IMR-90 (cell line): ENCODE measurements at regions not wholly inside any gene's neighbourhood (a gene's known extent, or its start where the extent isn't known, plus 50 kb on each side); places are given as distances from the start of the nearest gene placed in this dataset.

Experiments
- ATAC-seq: fragments of 200-7000 bp; cut with Tn5 transposase; 2 replicates; pipeline ENCODE4 v1.9.1; 2020; ENCODE audit warnings: low read depth, mild to moderate bottlenecking, moderate library complexity
- BruUV-seq: library from RNA; stranded (reverse); fragments of 400-500 nt; replicated peaks from 2 replicates; lab custom pipeline; 2021; lab: Mats Ljungman, UMichigan
- CTCF ChIA-PET: fragments of 300-600 bp; formaldehyde crosslinking; extraction: SDS; loops from one replicate; lab custom pipeline; 2021; ENCODE audit warnings: antibody characterized with exemption; lab: Yijun Ruan, JAX
- POLR2A ChIA-PET: fragments of 300-600 bp; sonication (Branson Sonifier 250); formaldehyde crosslinking; loops from one replicate; lab custom pipeline; 2022; ENCODE audit warnings: antibody characterized with exemption; ENCODE audit not compliant: unreplicated experiment; lab: Charles Lee
- DNase-seq: peaks from one replicate; pipeline ENCODE4 v3.0.0; 2013
- H2AFZ ChIP-seq: replicated peaks from 2 replicates; pipeline ENCODE3; 2013; ENCODE audit warnings: low read length, mild to moderate bottlenecking; ENCODE audit not compliant: poor library complexity
- H2AK5ac ChIP-seq: 2 replicates; pipeline ENCODE4 v1.6.1; 2013; ENCODE audit warnings: low read depth, low read length, inconsistent platforms
- H2AK9ac ChIP-seq: replicated peaks from 2 replicates; pipeline ENCODE3; 2013; ENCODE audit warnings: mild to moderate bottlenecking, low read depth, low read length, moderate library complexity; ENCODE audit not compliant: poor library complexity
- H2BK120ac ChIP-seq: 2 replicates; pipeline ENCODE4 v1.6.1; 2013; ENCODE audit warnings: low read depth, low read length, inconsistent platforms
- H2BK15ac ChIP-seq: 3 replicates; pipeline ENCODE4 v1.6.1; 2013; ENCODE audit warnings: low read depth, low read length, inconsistent platforms
- H2BK20ac ChIP-seq: 2 replicates; pipeline ENCODE4 v1.6.1; 2013; ENCODE audit warnings: low read depth, mild to moderate bottlenecking, inconsistent platforms, low read length, moderate library complexity
- H2BK5ac ChIP-seq: 2 replicates; pipeline ENCODE4 v1.6.1; 2013; ENCODE audit warnings: mild to moderate bottlenecking, low read depth, low read length, inconsistent platforms; ENCODE audit not compliant: poor library complexity, severe bottlenecking
- H3K14ac ChIP-seq: replicated peaks from 2 replicates; pipeline ENCODE4 v1.6.1; 2013; ENCODE audit warnings: low read depth, low read length, inconsistent platforms
- H3K18ac ChIP-seq: 2 replicates; pipeline ENCODE4 v1.6.1; 2013; ENCODE audit warnings: low read depth, low read length, control low read depth
- H3K23ac ChIP-seq: 2 replicates; pipeline ENCODE4 v1.6.1; 2013; ENCODE audit warnings: low read depth, low read length, inconsistent platforms
- H3K27ac ChIP-seq: 2 replicates; pipeline ENCODE4 v1.5.1; 2013; ENCODE audit warnings: mild to moderate bottlenecking, control low read depth, low read length; ENCODE audit not compliant: insufficient read depth
- H3K27me3 ChIP-seq: 2 replicates; pipeline ENCODE4 v1.6.1; 2013; ENCODE audit warnings: low read length; ENCODE audit not compliant: control insufficient read depth, insufficient read depth
- H3K36me3 ChIP-seq: 2 replicates; pipeline ENCODE4 v1.6.1; 2013; ENCODE audit warnings: low read length, mixed read lengths; ENCODE audit not compliant: control insufficient read depth, insufficient read depth
- H3K4ac ChIP-seq: 2 replicates; pipeline ENCODE4 v1.6.1; 2013; ENCODE audit warnings: low read depth, low read length, inconsistent platforms
- H3K4me1 ChIP-seq: 2 replicates; pipeline ENCODE4 v1.6.1; 2013; ENCODE audit warnings: low read length, mixed read lengths; ENCODE audit not compliant: control insufficient read depth, insufficient read depth
- H3K4me2 ChIP-seq: 2 replicates; pipeline ENCODE4 v1.6.1; 2013; ENCODE audit warnings: low read depth, mild to moderate bottlenecking, control low read depth, low read length, moderate library complexity
- H3K4me3 ChIP-seq: 2 replicates; pipeline ENCODE4 v1.5.1; 2013; ENCODE audit warnings: low read depth, mild to moderate bottlenecking, control low read depth, low read length, moderate library complexity; ENCODE audit not compliant: insufficient read depth
- H3K56ac ChIP-seq: 2 replicates; pipeline ENCODE4 v1.6.1; 2013; ENCODE audit warnings: low read length, inconsistent platforms; ENCODE audit not compliant: insufficient read depth; ENCODE audit errors: extremely low read depth
- H3K79me1 ChIP-seq, 2 experiments: 2 replicates each; pipeline ENCODE4 v1.6.1; 2013; ENCODE audit warnings: low read length in 2 of 2, inconsistent platforms in 1 of 2, low read depth in 1 of 2
- H3K9ac ChIP-seq: 2 replicates; pipeline ENCODE4 v1.6.1; 2013; ENCODE audit warnings: low read depth, low read length, control low read depth
- H3K9me1 ChIP-seq: 2 replicates; pipeline ENCODE4 v1.6.1; 2013; ENCODE audit warnings: low read length, inconsistent platforms; ENCODE audit not compliant: insufficient read depth
- H3K9me3 ChIP-seq: 2 replicates; pipeline ENCODE4 v1.6.1; 2013; ENCODE audit warnings: low read length; ENCODE audit not compliant: control insufficient read depth, insufficient read depth
- H4K20me1 ChIP-seq: 2 replicates; pipeline ENCODE4 v1.6.1; 2013; ENCODE audit warnings: low read length, inconsistent platforms; ENCODE audit not compliant: insufficient read depth
- H4K5ac ChIP-seq: 2 replicates; pipeline ENCODE4 v1.6.1; 2013; ENCODE audit warnings: mild to moderate bottlenecking, low read depth, low read length, control low read depth
- H4K8ac ChIP-seq, 2 experiments: 2 replicates each; pipeline ENCODE4 v1.6.1; 2013; ENCODE audit warnings: low read depth in 2 of 2, low read length in 2 of 2, control low read depth in 1 of 2, inconsistent platforms in 1 of 2
- H4K91ac ChIP-seq: 2 replicates; pipeline ENCODE4 v1.6.1; 2013; ENCODE audit warnings: low read depth, low read length, inconsistent platforms; ENCODE audit not compliant: insufficient read depth
- CEBPB ChIP-seq: IDR thresholded peaks from 2 replicates; pipeline ENCODE4 v1.6.1; 2012; ENCODE audit warnings: low read depth, low read length, improper control_type of control experiment
- CHD1 ChIP-seq: IDR thresholded peaks from 2 replicates; pipeline ENCODE4 v1.6.1; 2012; ENCODE audit warnings: low read depth, low read length, improper control_type of control experiment
- FOS ChIP-seq: fragments of 150-350 bp; IDR thresholded peaks from 2 replicates; pipeline ENCODE4 v1.6.1; 2016; ENCODE audit warnings: low read depth, low read length
- MAFK ChIP-seq: IDR thresholded peaks from 2 replicates; pipeline ENCODE4 v1.6.1; 2012; ENCODE audit warnings: low read depth, low read length, improper control_type of control experiment
- MAZ ChIP-seq: IDR thresholded peaks from 2 replicates; pipeline ENCODE4 v1.6.1; 2012; ENCODE audit warnings: low read depth, mild to moderate bottlenecking, low read length, improper control_type of control experiment, moderate library complexity, borderline replicate concordance
- MXI1 ChIP-seq: IDR thresholded peaks from 2 replicates; pipeline ENCODE4 v1.6.1; 2012; ENCODE audit warnings: low read depth, mild to moderate bottlenecking, low read length, moderate library complexity, borderline replicate concordance
- NFE2L2 ChIP-seq: fragments of 150-350 bp; IDR thresholded peaks from 2 replicates; pipeline ENCODE4 v1.6.1; 2016; ENCODE audit warnings: low read depth, mild to moderate bottlenecking, low read length
- POLR2A ChIP-seq: IDR thresholded peaks from 2 replicates; pipeline ENCODE4 v1.6.1; 2012; ENCODE audit warnings: mild to moderate bottlenecking, low read depth, low read length
- RAD21 ChIP-seq: IDR thresholded peaks from 2 replicates; pipeline ENCODE4 v1.6.1; 2012; ENCODE audit warnings: low read length, improper control_type of control experiment
- RFX5 ChIP-seq: IDR thresholded peaks from 2 replicates; pipeline ENCODE4 v1.8.0; 2012; ENCODE audit warnings: low read depth, mild to moderate bottlenecking, low read length, moderate library complexity
- SMC3 ChIP-seq: fragments of 150-350 bp; IDR thresholded peaks from 2 replicates; pipeline ENCODE4 v1.6.1; 2016; ENCODE audit warnings: low read depth, mild to moderate bottlenecking, antibody characterized with exemption, low read length, moderate library complexity
- WGBS, 2 experiments: methylation state at CpG; one replicate each; pipeline versions ENCODE4 v1.1.5 to v1.1.7; 2013; ENCODE audit warnings: missing lambda C conversion rate in 2 of 2; ENCODE audit not compliant: insufficient read length in 1 of 2; ENCODE audit errors: extremely low coverage in 2 of 2; 5-methylcytosine and 5-hydroxymethylcytosine counted together
- dilution Hi-C: fragments of 300-500 bp; cut with HindIII; formaldehyde crosslinking; loops from one replicate; pipeline ENCODE4 v1.14.3; 2018; ENCODE audit warnings: low sequenced_read_pairs; ENCODE audit not compliant: unreplicated experiment
- in situ Hi-C: fragments of 300-500 bp; cut with MboI; formaldehyde crosslinking; loops from 3 replicates; pipeline ENCODE4 v1.14.3; 2019; ENCODE audit warnings: low sequenced_read_pairs, inconsistent platforms, mixed read lengths
- intact Hi-C: fragments of 100-400 bp; cut with micrococcal nuclease; formaldehyde crosslinking; loops from 2 replicates; pipeline ENCODE4 v1.10.0; 2022
- TF ChIP-seq, protein P1 (sequence below): fragments of 150-350 bp; IDR thresholded peaks from 2 replicates; pipeline ENCODE4 v1.6.1; 2016; ENCODE audit warnings: low read depth, mild to moderate bottlenecking, low read length, moderate library complexity, borderline replicate concordance
- TF ChIP-seq, protein P2 (sequence below): conservative IDR thresholded peaks from 2 replicates; pipeline ENCODE4 v1.5.1; 2012; ENCODE audit warnings: mild to moderate bottlenecking, low read depth, low read length, improper control_type of control experiment

DNA sequence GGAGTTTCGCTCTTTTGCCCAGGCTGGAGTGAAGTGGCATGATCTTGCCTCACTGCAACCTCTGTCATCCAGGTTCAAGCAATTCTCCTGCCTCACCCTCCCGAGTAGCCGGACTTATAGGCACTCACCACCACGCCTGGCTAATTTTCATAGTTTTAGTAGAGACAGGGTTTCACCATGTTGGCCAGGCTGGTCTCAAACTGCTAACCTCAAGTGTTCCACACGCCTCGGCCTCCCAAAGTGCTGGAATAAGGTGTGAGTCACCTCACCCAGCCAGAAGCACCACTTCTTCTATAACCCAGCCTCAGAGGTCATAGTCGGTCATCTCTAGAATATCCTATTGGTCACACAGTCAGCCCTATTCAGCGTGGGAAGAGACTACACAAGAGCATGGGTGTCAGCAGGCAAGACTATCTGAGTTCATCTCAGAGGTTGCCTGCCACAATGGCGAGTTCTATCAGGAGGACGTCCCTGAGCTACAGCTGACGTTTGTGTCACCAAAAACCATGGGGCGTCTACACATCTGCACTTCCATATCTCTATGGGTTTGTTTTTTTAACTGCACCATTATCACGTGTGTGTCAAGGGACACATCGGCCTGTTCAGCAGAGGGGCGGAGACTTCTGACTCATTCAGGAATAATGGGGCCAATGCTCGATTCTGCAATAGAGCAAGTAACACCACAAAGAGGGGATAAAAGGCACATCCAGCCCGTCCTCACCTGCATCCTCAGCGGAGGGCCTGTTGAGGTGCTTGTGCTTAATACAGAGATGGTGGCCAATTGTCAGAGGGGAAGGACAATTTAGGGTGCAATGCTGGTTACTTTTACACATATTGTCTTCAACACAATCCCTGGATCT lies 256.3 kb upstream of the IRF2BP2 start:
- Histone ChIP-seq H2BK5ac (peak overlapping the region; percentile 69), H2BK15ac (peak overlapping the region; percentile 42; the same call in 1 of the 3 replicates), H3K27me3 (no peaks in the 10 kb centered on the region), H2AK9ac (peak overlapping the region; percentile 77), H3K4me1 (peaks cover 18% of the 10 kb centered on the region), H4K8ac (peak overlapping the region in 1 of 2 experiments; percentile 35; a peak in 1 of 4 replicates), H4K5ac (peak overlapping the region; percentile 28), H3K18ac (peak overlapping the region; percentile 63), H3K56ac (no peak overlapping the region), H2BK20ac (peak overlapping the region; percentile 70), H3K4ac (peak overlapping the region; percentile 70), H2AK5ac (peak overlapping the region; percentile 20), H3K4me2 (peak overlapping the region; percentile 29; the same call in 1 of the 2 replicates), H4K20me1 (no peaks in the 10 kb centered on the region), H3K23ac (peak overlapping the region; percentile 10; the same call in 1 of the 2 replicates), H2BK120ac (peak overlapping the region; percentile 50), H2AFZ (peak overlapping the region; percentile 72), H3K4me3 (no peak overlapping the region), H3K36me3 (no peaks in the 10 kb centered on the region), H3K14ac (0 out of 2 replicates have a peak overlapping the region, but pooled peaks have one; percentile 26), H4K91ac (peak overlapping the region; percentile 64), H3K79me1 (no peaks in the 10 kb centered on the region), H3K9me1 (peaks cover 25% of the 10 kb centered on the region), H3K9me3 (peaks cover 5% of the 10 kb centered on the region), H3K27ac (peak overlapping the region; percentile 33), H3K9ac (no peak overlapping the region)
- dilution Hi-C loops = no loop called here
- in situ Hi-C loops = loop anchor here (25.0 kb wide), 3 partner anchors 221 to 379 kb away; partner anchors contain the start of genes IRF2BP2 and TARBP1
- intact Hi-C loops = loop anchor here (1.0 kb wide), 1 partner anchor 10 kb away; no protein-coding TSS in a partner anchor
- ChIA-PET CTCF (interaction anchor here (0.6 kb wide), 1 partner anchor 253 kb away, joined by 5 read pairs; no protein-coding TSS in a partner anchor), POLR2A (no interaction called here)
- peak; percentile 84 for ATAC-seq
- WGBS, 2 experiments = 56% methylated on average over 5 of the region's 18 CpGs; no CpG with 5 or more reads in 1 of the 2 experiments
- no TSS peak for BruUV-seq
- peak; percentile 90 for DNase-seq
- TF ChIP-seq NFE2L2 (no peak), RAD21 (no peak; the same call in 1 of the 2 replicates), CEBPB (peak; percentile 89), RFX5 (no peak), SMC3 (no peak), MAFK (no peak), POLR2A (no peak), MAZ (no peak), FOS (peak; percentile 57; the same call in 1 of the 2 replicates), CHD1 (no peak), MXI1 (0 out of 2 replicates have a peak, but pooled peaks have one; percentile 18)
- TF ChIP-seq, protein P1, sequence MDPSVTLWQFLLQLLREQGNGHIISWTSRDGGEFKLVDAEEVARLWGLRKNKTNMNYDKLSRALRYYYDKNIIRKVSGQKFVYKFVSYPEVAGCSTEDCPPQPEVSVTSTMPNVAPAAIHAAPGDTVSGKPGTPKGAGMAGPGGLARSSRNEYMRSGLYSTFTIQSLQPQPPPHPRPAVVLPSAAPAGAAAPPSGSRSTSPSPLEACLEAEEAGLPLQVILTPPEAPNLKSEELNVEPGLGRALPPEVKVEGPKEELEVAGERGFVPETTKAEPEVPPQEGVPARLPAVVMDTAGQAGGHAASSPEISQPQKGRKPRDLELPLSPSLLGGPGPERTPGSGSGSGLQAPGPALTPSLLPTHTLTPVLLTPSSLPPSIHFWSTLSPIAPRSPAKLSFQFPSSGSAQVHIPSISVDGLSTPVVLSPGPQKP = no peak
- TF ChIP-seq, protein P2, sequence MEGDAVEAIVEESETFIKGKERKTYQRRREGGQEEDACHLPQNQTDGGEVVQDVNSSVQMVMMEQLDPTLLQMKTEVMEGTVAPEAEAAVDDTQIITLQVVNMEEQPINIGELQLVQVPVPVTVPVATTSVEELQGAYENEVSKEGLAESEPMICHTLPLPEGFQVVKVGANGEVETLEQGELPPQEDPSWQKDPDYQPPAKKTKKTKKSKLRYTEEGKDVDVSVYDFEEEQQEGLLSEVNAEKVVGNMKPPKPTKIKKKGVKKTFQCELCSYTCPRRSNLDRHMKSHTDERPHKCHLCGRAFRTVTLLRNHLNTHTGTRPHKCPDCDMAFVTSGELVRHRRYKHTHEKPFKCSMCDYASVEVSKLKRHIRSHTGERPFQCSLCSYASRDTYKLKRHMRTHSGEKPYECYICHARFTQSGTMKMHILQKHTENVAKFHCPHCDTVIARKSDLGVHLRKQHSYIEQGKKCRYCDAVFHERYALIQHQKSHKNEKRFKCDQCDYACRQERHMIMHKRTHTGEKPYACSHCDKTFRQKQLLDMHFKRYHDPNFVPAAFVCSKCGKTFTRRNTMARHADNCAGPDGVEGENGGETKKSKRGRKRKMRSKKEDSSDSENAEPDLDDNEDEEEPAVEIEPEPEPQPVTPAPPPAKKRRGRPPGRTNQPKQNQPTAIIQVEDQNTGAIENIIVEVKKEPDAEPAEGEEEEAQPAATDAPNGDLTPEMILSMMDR = no peak
